ENCODE measurements at regions not wholly inside any gene's neighbourhood (a gene's known extent, or its start where the extent isn't known, plus 50 kb on each side); places are given as distances from the start of the nearest gene placed in this dataset.
"Not testable (repeated sequence)": the region's sequence is repeated elsewhere in the genome, so short reads cannot be mapped to it uniquely, and the experiment has no call there.

DNA sequence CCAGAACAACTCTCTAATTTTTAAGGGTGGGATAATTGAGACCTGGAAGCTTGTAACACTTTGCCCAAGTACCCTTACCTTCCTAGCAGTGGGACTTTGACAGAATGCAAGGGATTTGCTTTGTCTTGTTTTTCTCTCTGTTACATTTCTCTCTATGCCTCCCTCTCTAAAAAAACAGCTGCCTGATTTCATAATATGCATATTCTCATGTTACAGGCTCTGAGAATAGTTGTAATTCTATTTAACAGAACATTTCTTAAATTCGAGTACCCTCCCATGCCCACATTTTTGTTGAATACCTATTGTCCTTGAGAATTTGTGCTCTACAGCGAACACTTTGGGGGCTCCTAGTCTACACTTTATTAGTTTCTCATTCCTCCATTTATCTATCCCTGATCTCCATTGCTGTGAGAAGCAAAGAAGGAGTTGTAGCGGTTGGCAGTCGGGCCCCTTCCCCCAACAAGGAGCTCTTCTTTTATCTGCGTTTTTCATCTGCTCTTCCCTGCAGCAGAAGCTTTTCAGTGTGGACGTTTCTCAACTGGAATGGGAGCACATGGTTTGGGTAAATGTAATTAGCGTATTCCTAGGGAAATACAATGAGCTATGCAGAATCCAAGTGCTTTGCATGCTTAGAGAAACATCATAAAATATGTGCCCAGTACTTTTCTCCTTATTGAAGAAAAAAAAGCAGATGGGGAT, 117.7 kb upstream of the CCDC90B start:
- DNase-seq, result no peak

DNA sequence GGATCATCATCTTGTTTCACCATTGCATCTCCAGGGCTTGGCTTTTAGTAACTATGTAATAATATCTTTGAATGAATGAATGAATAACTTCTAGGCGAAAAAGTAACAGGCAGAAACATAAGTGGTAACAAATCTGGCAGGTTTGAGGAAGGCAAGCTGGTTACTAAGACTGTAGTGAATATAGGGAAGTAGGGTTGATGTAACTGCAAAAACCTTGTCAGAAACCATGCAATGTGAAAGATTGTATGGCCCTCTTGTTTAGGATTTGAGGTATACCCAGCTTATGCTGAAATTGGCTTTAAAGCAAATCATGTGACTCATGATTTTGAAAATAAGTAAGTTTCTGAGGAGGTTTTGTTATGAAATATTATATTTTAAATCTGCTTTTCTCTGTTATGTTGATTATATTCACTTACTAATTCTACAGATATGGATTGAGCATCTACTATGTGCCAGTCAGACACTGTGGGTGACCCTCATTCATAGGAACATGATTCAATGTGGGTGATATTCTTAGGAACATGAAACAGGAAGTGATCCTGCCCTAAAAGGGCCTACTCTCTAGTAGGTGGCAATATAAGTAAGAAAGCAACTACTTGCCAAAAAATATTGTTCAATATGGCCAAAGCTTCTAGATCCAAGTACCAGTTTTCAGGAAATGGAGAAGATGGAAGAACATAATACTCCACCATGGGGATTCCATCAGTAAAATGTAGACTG, 115.5 kb upstream of the CCDC90B start:
- no peak for DNase-seq

DNA sequence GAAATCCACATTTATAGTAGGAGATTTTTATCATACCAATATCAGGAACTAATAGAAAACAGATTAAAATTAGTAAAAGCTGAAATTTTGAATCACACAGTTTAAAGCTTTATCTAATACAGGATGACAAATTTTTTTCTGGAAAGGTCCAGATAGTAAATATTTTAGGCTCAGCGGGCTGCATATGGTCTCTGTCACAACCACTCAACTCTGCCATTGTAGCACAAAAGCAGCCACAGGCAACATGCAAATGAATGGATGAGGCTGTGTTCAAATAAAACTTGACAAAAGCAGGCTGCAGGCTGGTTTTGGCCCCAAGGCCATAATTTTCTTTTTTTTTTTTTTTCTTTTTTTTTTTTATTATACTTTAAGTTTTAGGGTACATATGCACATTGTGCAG, 108.2 kb upstream of the CCDC90B start:
- no peak for DNase-seq

DNA sequence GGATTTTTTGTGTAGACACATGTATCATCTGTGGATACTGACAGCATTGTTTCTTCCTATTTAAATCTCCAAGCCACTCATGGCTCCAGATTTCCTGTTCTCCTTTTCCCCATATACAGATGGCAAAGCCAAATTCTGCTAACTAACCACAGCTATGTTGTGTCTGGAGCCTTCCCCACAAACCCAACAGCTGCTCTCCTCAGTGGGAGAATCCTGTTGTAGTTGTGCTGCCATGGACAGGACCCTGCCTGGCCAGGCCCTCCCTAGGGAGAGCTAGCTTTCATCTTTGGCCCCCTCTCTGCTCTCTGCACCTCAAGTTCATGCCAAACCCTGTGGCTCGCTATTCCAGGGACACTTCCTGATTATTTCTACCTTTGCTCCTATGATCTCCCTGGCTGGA, 106.4 kb upstream of the CCDC90B start:
- no peak for DNase-seq

GRCh38 chr11:83389975-83390374, 103.8 kb upstream of the CCDC90B start:
- DNase-seq, result no peak

- not testable (repeated sequence) for DNase-seq
These were observed 97.7 kb upstream of the CCDC90B start for GRCh38 chr11:83383838-83384237.

- no peak for DNase-seq
These were observed 88.1 kb upstream of the CCDC90B start for GRCh38 chr11:83374311-83374710.

GRCh38 chr11:83371489-83371888, 85.3 kb upstream of the CCDC90B start:
- no peak for DNase-seq

DNA sequence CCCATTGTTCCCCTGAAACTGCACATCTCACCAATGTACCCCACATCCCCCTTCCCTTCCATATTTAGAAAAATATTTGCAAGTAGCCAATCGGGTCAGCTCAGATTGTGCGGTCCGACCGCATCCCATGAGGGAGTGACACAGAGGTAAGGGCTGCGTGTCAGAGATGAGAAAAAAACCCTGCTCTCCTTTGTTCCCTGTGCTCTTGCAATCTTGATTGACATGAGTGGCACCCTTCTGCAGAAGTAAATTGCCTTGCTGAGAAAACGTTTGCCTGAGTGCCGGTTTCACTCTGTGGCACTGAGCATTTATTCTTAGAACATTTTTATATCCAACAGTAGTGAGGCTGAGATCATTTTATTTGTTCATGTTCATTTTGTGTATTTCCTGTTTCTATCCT, 81.6 kb upstream of the CCDC90B start:
- DNase-seq, result no peak

DNA sequence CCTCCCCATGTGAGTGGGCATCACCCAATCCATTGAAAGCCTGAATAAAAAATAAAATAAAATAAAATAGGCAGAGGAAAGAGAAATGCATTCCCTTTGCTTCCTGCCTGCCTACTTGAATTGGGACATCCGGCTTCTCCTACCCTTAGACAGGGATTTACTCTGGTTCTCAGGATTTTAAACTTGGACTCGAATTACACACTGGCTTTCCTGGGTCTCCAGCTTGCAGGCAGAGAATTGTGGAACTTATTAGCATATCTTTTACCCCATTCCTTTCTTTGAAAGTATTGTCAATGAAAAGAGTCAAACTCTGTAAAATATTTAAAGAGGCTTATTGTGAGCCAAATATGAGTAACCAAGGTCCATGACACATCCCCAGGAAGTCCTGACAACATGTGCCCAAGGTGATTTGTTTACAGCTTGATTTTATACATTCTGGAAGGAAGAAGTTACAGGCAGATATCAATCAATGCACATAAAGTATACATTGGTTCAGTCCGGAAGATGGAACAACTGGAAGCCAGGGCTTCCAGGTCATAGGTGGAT, 78.4 kb upstream of the CCDC90B start:
- DNase-seq, result no peak

- DNase-seq, result no peak
These were observed 77.1 kb upstream of the CCDC90B start for GRCh38 chr11:83363312-83363711.

GRCh38 chr11:83361831-83362230, 75.7 kb upstream of the CCDC90B start:
- DNase-seq, result no peak

DNA sequence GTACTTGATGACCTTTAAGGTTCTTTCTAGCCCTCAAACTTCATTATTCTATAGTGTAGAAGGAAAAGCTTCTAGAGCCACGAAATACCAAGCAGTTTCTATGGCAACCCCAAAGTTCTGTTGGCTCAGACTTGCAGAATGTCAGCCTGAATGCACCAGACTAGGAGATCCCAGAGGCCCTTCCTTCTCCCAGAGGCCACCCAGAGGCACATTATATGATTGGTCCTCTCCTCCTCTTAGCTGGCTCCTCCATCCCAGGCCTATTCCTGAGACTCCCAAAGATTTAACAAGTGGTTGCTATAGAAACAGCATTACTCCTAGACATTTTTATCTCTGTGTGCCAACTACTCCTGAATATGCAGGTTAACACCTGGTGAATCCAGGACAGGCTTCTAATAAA, 69.2 kb upstream of the CCDC90B start:
- no peak for DNase-seq

DNA sequence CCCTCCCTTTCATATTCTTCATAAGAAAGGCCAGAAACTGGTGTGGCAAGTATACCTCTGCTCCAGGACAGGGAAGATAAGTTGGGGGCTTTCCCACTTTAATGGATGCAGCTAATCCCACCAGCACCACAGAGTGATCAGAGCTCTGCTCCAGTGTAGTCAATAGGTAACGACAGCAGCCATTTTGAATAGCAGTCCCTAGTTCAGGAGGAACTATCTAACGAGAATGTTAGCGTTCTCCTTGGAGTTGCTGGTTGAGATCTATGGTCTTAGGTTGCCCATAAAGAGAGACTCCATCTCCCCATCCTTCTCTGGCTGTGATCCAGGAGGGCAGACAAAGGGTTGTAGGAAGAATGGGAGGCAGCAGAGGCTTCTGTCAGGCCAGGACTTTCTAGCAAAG, 64.0 kb upstream of the CCDC90B start:
- DNase-seq, result no peak

GRCh38 chr11:83349296-83349695, 63.1 kb upstream of the CCDC90B start:
- peak; percentile 7 for DNase-seq

DNA sequence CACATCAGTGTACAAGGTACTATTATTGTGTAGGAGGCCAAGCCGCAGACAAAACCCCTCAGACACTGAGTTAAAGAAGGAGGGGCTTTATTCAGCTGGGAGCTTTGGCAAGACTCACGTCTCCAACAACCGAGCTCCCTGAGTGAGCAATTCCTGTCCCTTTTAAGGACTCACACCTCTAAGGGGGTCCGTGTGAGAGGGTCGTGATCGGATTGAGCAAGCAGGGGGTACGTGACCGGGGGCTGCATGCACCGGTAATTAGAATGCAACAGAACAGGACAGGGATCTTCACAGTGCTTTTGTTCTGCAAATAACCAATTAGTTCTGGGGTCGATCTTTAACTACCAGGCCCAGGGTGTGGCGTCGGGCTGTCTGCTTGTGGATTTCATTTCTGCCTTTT, 60.5 kb upstream of the CCDC90B start:
- DNase-seq, result not testable (repeated sequence)

GRCh38 chr11:83344521-83344920, 58.4 kb upstream of the CCDC90B start:
- not testable (repeated sequence) for DNase-seq

- no peak for DNase-seq
These were observed 50.8 kb upstream of the CCDC90B start for GRCh38 chr11:83336993-83337392.
